ENCODE measurements at regions not wholly inside any gene's neighbourhood (a gene's known extent, or its start where the extent isn't known, plus 50 kb on each side); places are given as distances from the start of the nearest gene placed in this dataset.
"Not testable (repeated sequence)": the region's sequence is repeated elsewhere in the genome, so short reads cannot be mapped to it uniquely, and the experiment has no call there.

DNA sequence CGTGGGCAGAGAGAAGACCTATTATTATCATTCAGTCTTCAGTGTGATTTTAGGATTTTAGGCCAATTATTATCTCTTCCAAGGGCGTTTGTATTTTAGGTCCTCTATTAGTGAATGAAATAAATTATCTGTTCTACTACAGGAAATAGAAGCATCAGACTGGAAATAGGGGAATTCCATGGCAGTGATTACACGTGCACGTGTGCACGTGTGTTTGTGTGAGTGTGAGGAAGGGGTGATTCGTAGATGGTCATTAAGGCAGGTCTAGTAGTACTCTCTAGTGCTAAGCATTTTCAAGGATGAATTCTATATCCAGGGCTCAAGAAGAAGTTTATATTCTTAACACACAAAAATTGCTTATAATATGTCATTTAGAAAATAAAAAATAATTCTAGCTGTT, 623.2 kb downstream of the GATA3 start:
- no peak for DNase-seq (ENCODE audit: low read depth)

- DNase-seq (ENCODE audit: low read depth): not testable (repeated sequence)
These were observed 630.4 kb downstream of the GATA3 start for GRCh38 chr10:8684916-8685315.

DNA sequence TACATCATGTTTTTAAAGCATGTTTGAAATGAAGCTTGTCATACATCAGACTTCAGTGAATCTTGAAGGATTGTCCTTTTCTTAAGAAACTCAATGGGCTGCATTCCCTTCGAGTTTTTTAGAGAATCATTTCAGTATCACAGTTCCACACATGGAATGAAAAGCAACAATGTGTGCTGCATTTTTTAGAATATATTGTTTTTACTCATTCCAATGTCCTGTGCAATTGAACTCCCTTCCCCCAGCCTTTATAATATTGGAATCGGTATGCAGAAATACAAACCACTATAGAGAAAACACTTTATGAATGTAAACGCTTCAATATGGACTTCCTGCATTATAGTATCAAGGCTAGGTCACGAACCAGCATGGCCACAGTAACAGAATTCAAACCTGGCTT, 634.4 kb downstream of the GATA3 start:
- DNase-seq (ENCODE audit: low read depth): no peak

GRCh38 chr10:8691498-8692017, 637.1 kb downstream of the GATA3 start:
- DNase-seq (ENCODE audit: low read depth): no peak

GRCh38 chr10:8693635-8694034, 639.1 kb downstream of the GATA3 start:
- DNase-seq (ENCODE audit: low read depth): not testable (repeated sequence)

DNA sequence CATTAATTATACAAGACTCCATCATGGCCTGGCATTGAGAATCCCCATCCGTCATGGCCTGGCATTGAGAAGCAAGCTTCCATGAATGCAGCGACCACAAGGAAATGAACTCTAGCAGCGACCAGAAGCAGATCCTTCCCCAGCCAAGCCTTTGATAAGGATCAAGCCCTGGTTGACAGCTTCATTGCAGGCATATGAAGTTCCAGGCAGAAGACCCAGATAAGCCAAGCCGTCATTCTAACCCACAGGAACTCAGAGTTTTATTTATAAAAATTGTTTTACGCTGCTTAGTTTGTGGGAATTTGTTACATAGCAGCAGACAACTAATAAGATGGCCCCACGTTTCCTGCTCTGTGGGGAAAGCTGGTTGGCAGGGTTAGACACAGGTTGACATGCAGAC, 642.3 kb downstream of the GATA3 start:
- DNase-seq (ENCODE audit: low read depth): no peak

GRCh38 chr10:8700689-8701088, 646.2 kb downstream of the GATA3 start:
- no peak for DNase-seq (ENCODE audit: low read depth)

DNA sequence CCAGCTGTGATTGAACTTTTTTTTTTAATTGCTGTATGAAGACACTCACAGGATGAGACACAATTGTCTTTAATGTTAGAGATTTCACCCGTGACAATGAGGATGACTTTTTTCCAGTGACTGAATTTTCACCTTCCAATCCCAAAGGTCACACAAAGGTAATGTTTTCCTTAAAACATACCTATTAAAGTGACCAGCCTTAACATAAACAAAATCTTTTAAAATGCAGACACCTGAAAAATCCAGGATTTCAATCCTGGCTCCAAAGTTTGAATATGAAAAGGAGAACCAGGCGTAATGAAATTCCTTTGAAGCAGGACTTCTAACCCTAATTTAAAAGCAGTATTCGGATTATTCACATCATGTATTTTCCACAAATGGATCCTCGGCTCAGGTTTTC, 647.7 kb downstream of the GATA3 start:
- no peak for DNase-seq (ENCODE audit: low read depth)

GRCh38 chr10:8705415-8705814, 650.9 kb downstream of the GATA3 start:
- no peak for DNase-seq (ENCODE audit: low read depth)

GRCh38 chr10:8712656-8713055, 658.2 kb downstream of the GATA3 start:
- no peak for DNase-seq (ENCODE audit: low read depth)

GRCh38 chr10:8719971-8720370, 665.5 kb downstream of the GATA3 start:
- DNase-seq (ENCODE audit: low read depth): no peak

DNA sequence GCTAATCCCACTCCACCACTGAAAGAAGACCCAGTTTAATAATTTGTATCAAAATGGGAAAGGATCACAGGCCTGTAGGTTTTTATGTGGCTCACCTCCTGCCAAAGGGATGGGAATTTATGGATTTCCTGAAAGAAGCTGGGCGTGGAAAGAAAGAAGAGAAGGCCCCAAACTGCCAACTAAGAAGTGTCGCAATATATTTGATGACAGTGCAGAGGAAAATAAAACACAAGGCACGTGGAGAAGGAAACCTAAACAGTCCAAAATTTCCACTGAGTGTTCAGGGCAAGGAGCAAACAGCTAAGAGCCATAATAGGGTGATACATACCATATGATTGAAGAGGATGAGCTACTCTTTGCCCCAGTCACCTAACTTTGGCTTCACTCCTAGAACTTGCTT, 667.2 kb downstream of the GATA3 start:
- no peak for DNase-seq (ENCODE audit: low read depth)

GRCh38 chr10:8722835-8723234, 668.3 kb downstream of the GATA3 start:
- no peak for DNase-seq (ENCODE audit: low read depth)

DNA sequence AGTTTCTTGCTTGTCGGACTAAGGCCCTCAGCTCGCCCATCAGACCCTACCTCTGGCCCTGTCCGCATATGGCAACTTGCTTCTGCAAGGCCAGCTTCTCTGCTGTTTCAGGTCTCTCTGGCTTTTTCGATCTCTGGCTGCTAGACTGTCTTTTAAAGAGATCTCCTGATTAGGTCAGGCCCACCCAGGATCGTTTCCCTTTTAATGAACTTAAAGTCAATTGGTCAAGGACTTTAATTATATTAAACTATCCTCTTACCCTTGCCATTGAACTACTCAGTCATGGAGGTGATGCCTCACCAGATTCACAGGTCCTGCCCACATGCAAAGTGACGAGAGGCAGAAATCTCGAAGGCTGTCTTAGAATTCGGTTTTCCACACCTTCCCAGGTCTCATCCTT, 670.9 kb downstream of the GATA3 start:
- DNase-seq (ENCODE audit: low read depth): no peak

DNA sequence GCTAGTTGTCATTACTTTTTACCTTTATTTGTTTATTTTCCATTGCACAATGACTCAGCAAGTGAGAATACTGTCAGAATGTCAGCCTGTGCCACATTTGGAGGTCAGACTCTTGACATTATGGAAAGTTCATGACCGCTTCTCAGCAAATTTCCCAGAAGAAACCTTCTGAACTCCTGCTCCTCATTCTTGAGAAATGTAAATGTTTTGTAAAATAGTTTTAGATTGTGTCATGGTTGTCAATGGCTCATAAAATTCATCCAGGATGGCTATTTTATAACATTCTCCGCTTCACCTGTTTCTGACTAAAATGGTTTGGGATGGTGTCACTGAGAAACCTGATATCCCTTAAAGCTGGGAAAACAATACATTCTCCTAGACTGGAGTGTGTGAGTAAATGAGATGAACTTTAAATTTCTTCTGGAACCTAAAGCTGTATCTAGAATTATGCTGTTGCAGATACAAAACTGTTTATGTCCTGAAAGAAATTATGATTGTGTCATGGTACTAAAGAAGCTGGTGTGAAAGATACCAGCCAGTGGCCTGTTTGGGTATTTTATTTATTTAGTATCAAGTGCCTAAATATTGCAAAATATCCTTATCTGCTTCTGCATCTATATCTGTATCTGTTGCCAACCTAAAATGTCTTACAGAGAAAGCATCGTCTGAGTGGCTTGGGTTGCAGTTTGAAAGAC, 671.7 kb downstream of the GATA3 start:
- DNase-seq (ENCODE audit: low read depth): no peak

- no peak for DNase-seq (ENCODE audit: low read depth)
These were observed 672.2 kb downstream of the GATA3 start for GRCh38 chr10:8726779-8727084.

DNA sequence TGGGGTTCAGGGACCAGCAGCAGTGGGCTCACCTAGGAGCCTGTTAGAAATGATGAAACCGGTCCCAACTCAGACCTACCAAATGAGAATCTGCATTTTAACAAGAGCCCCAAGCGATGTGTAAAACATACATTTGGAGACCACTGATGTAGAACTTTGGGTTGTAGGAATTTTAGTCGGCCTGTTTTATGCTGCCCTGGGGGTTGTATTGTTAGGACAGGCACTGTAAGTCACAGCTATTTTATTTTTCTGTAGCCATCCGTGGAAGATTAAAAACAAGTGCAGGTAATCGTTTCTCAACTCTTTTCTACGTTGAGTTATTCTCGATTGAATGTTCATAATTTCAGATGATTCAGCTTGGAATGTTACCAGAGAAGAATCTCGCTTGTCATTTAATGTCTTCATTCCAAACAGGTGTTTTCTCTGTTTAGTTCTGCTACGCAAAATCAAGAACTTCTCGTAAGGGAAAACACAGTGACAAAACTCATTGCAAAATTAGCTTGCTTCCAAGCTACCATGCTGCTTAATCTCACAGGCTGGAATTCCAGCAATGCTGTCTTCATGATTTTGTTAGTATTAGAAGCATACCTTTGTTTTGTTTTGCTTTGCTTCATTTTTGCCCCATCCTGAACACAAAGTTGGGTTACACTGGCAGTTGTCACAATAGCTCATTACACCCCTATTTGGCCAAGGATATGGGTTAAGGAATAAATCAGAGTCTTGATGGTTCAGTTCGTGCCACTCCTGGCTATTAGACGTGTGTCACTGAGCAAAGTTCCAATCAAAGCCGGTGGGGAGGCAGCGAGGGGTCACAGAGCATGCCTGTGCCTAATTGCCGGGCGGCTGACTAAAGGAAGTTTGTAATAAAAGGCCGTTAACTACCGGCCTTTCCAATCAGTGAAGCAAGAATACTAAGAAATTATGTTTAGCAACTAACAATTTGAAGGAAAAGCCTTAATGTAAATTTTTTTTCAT, 676.9 kb downstream of the GATA3 start:
- DNase-seq (ENCODE audit: low read depth): no peak

GRCh38 chr10:8738987-8739386, 684.5 kb downstream of the GATA3 start:
- no peak for DNase-seq (ENCODE audit: low read depth)

DNA sequence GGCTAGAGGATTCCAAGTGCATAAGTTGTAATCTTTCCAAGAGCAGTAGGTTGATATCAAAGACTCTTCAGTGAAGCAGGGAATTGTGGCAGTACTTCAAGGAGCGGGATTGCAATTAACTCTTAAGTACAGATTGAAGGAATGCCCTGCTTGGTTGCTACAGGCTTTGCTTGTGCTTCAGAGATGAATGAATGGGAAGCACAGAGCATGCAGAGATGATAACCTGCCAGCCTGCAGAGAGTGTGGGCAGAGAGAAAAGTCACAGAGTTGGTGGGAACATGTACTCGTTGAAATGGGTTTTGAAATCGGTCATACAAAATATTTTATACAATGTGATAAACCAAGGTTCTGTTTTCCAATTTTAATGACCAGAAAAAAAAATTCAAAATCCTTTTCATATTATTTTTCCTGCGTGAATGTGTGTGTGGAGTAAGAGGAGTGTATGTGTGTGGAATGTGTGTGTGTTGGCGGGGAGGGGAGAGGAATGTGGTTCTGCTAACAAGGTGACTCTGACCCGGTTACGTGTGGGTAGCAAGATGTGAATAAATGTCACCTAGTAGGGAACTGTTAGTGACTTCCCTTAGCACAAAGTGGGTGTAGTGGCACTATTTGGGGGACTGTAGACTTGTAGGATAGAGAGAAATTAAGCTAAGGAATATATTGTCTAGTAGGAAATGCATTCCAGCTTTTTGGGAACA, 697.8 kb downstream of the GATA3 start:
- DNase-seq (ENCODE audit: low read depth): no peak

DNA sequence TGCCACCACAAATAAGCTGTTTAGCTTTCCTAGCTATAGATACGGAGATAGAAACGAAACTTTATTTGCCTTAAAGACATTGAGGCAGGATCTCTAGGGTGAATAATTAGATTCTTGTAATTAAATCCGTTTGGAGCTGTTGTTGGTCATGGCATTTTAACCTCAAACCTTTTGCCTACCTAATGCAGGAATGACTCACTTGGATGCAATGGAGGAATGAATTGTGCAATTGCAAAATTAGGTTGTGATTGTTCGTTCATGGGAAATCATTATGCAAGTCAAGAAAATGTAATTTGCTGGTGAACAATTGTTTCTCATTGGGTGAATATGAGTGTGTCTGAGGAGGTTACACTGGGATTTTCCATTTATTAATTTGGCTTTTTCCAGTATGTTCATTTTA, 703.5 kb downstream of the GATA3 start:
- DNase-seq (ENCODE audit: low read depth): no peak

DNA sequence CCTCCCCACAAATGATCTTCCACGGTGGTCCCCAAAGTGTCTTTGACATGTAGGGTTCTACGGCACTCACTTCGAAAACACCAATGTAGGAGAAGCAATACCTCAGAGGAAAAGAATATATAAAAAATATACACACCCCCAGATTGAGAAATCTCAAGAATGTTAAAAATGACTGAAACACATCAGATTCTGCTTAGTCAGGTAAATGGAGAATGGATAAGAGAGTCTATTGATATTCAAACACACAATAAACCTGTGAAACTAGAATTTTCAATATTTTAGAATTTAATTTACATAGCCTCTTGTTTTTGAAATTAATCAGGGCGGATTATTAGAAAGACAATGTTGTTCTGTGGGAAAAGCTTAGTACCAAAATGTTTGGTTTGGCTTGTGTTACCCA, 712.4 kb downstream of the GATA3 start:
- DNase-seq (ENCODE audit: low read depth): no peak

DNA sequence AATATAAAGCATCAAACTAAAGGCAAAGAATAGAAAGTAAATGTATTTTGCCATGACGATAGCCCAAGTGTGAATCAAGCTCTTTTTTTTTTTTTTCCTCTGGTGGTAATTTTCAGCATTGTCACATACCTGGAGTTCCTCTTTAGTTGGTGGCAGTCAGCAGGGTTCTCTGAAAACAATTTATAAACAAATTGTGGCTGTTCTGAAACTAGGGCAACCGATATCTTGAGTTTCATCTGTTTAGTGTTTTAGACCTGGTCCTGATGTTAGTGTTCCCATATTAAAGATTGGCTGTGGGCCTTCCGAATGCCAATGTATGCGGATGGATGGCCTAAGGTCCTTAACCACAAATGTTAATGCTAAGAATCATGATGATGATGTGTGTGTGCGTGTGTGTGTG, 713.1 kb downstream of the GATA3 start:
- DNase-seq (ENCODE audit: low read depth): no peak
